ENCODE measurements at regions not wholly inside any gene's neighbourhood (a gene's known extent, or its start where the extent isn't known, plus 50 kb on each side); places are given as distances from the start of the nearest gene placed in this dataset.

DNA sequence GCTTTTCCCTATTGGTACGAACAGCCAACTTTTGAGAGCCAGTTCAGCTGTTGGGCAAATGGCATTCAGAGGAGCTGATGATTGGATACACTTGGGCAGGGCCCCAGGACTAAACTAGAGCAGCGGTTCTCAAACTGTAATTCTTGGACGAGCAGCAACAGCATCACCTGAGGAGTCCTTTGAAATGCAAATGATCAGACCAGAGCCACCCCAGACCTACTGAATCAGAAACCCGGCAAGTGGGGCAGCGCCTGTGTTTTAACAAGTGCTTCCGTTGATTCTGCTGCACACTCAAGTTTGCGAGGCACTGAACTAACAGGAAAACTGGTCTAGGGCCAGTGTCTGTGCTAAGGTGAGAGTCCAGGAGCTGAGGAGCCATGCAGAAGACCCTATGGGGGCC lies 239.7 kb downstream of the UACA start:
- TF ChIP-seq, protein P1, sequence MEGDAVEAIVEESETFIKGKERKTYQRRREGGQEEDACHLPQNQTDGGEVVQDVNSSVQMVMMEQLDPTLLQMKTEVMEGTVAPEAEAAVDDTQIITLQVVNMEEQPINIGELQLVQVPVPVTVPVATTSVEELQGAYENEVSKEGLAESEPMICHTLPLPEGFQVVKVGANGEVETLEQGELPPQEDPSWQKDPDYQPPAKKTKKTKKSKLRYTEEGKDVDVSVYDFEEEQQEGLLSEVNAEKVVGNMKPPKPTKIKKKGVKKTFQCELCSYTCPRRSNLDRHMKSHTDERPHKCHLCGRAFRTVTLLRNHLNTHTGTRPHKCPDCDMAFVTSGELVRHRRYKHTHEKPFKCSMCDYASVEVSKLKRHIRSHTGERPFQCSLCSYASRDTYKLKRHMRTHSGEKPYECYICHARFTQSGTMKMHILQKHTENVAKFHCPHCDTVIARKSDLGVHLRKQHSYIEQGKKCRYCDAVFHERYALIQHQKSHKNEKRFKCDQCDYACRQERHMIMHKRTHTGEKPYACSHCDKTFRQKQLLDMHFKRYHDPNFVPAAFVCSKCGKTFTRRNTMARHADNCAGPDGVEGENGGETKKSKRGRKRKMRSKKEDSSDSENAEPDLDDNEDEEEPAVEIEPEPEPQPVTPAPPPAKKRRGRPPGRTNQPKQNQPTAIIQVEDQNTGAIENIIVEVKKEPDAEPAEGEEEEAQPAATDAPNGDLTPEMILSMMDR (conservative IDR thresholded peaks at IDR 0.05; ENCODE audit: low read depth, low read length) = no peak
- TF ChIP-seq, protein P2, sequence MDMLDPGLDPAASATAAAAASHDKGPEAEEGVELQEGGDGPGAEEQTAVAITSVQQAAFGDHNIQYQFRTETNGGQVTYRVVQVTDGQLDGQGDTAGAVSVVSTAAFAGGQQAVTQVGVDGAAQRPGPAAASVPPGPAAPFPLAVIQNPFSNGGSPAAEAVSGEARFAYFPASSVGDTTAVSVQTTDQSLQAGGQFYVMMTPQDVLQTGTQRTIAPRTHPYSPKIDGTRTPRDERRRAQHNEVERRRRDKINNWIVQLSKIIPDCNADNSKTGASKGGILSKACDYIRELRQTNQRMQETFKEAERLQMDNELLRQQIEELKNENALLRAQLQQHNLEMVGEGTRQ (IDR thresholded peaks at IDR 0.05; ENCODE audit: low read depth, low read length) = no peak
- no peak for TF ChIP-seq MAZ (IDR thresholded peaks at IDR 0.05; ENCODE audit: borderline replicate concordance, low read depth, low read length)
- no peak for TF ChIP-seq POLR2A (IDR thresholded peaks at IDR 0.05; ENCODE audit: low read depth, low read length)
- no peak for TF ChIP-seq FOS (IDR thresholded peaks at IDR 0.05; ENCODE audit: low read depth, low read length)
- no peak for TF ChIP-seq RFX5 (IDR thresholded peaks at IDR 0.05; ENCODE audit: low read depth, low read length)
- TF ChIP-seq MXI1 (IDR thresholded peaks at IDR 0.05; ENCODE audit: borderline replicate concordance, low read depth, low read length) = no peak
- no peak for TF ChIP-seq BHLHE40 (IDR thresholded peaks at IDR 0.05; ENCODE audit: low read depth, low read length)
- no peak for TF ChIP-seq CEBPB (IDR thresholded peaks at IDR 0.05; ENCODE audit: low read depth, low read length)
